GM12892 (cell line): ENCODE measurements at regions not wholly inside any gene's neighbourhood (a gene's known extent, or its start where the extent isn't known, plus 50 kb on each side); places are given as distances from the start of the nearest gene placed in this dataset.

ENCODE experiments used
- DNase-seq: peaks from one replicate; pipeline ENCODE4 v3.0.0; 2011; ENCODE audit not compliant: insufficient read length
- FAIRE-seq: peaks from 2 replicates; lab custom pipeline; 2011; peaks lifted over from hg19 to GRCh38; lab: Jason Lieb, UNC
- POLR2A ChIP-seq: IDR thresholded peaks from 2 replicates; pipeline ENCODE4 v1.6.1; 2011; ENCODE audit warnings: low read depth, low read length, control low read depth
- POLR2AphosphoS5 ChIP-seq: IDR thresholded peaks from 2 replicates; pipeline ENCODE4 v1.6.1; 2011; ENCODE audit warnings: low read depth, low read length, control low read depth
- TAF1 ChIP-seq: IDR thresholded peaks from 2 replicates; pipeline ENCODE4 v1.6.1; 2011; ENCODE audit warnings: low read depth, mild to moderate bottlenecking, control low read depth, low read length, borderline replicate concordance

- DNase-seq (no peak), FAIRE-seq (no peak)
- TF ChIP-seq POLR2A: no peak
- no peak for TF ChIP-seq TAF1
- no peak for TF ChIP-seq POLR2AphosphoS5
Observed at GRCh38 chr22:27043262-27043661, 385.9 kb downstream of the MIAT start.

GRCh38 chr22:27045103-27045947 is 387.9 kb downstream of the MIAT start:
- no peak for DNase-seq
- TF ChIP-seq TAF1 (no peak), POLR2AphosphoS5 (no peak)
- FAIRE-seq: no peak

- DNase-seq: no peak
- no peak for TF ChIP-seq POLR2AphosphoS5
- no peak for TF ChIP-seq POLR2A
- TF ChIP-seq TAF1: no peak
- no peak for FAIRE-seq
Observed at GRCh38 chr22:27046086-27046485, 388.7 kb downstream of the MIAT start.

GRCh38 chr22:27046603-27047002 is 389.2 kb downstream of the MIAT start:
- DNase-seq (no peak), FAIRE-seq (no peak)
- TF ChIP-seq TAF1 (no peak), POLR2AphosphoS5 (no peak), POLR2A (no peak)

- DNase-seq (no peak), FAIRE-seq (no peak)
- TF ChIP-seq POLR2AphosphoS5 (no peak), POLR2A (no peak), TAF1 (no peak)
Observed at GRCh38 chr22:27050771-27051170, 393.4 kb downstream of the MIAT start.

GRCh38 chr22:27051407-27051806 is 394.0 kb downstream of the MIAT start:
- TF ChIP-seq POLR2AphosphoS5 (no peak), POLR2A (no peak), TAF1 (no peak)
- FAIRE-seq (no peak), DNase-seq (no peak)

GRCh38 chr22:27057717-27058116 is 400.3 kb downstream of the MIAT start:
- TF ChIP-seq POLR2AphosphoS5 (no peak), TAF1 (no peak), POLR2A (no peak)
- DNase-seq (no peak), FAIRE-seq (no peak)

GRCh38 chr22:27060190-27060589 is 402.8 kb downstream of the MIAT start:
- FAIRE-seq (no peak), DNase-seq (no peak)
- TF ChIP-seq POLR2A: no peak
- TF ChIP-seq POLR2AphosphoS5: no peak
- TF ChIP-seq TAF1: no peak

- TF ChIP-seq POLR2AphosphoS5: no peak
- no peak for TF ChIP-seq TAF1
- TF ChIP-seq POLR2A: no peak
- DNase-seq (no peak), FAIRE-seq (no peak)
Observed at GRCh38 chr22:27062910-27063309, 405.5 kb downstream of the MIAT start.

- no peak for FAIRE-seq
Observed at GRCh38 chr22:27063406-27063805, 406.0 kb downstream of the MIAT start.

GRCh38 chr22:27063841-27064240 is 406.5 kb downstream of the MIAT start:
- no peak for FAIRE-seq
- TF ChIP-seq POLR2AphosphoS5: no peak
- no peak for TF ChIP-seq TAF1
- no peak for TF ChIP-seq POLR2A
- no peak for DNase-seq

More at GRCh38 chr22:27063406-27063805, 406.0 kb downstream of the MIAT start:
- no peak for TF ChIP-seq TAF1
- TF ChIP-seq POLR2AphosphoS5: no peak
- no peak for TF ChIP-seq POLR2A
- no peak for DNase-seq

GRCh38 chr22:27064386-27064785 is 407.0 kb downstream of the MIAT start:
- TF ChIP-seq TAF1 (no peak), POLR2A (no peak), POLR2AphosphoS5 (no peak)
- FAIRE-seq (no peak), DNase-seq (no peak)

- TF ChIP-seq POLR2A: no peak
- TF ChIP-seq POLR2AphosphoS5: no peak
- no peak for TF ChIP-seq TAF1
- FAIRE-seq: no peak
- no peak for DNase-seq
Observed at GRCh38 chr22:27065279-27065678, 407.9 kb downstream of the MIAT start.
